ENCODE measurements at regions not wholly inside any gene's neighbourhood (a gene's known extent, or its start where the extent isn't known, plus 50 kb on each side); places are given as distances from the start of the nearest gene placed in this dataset.

DNA sequence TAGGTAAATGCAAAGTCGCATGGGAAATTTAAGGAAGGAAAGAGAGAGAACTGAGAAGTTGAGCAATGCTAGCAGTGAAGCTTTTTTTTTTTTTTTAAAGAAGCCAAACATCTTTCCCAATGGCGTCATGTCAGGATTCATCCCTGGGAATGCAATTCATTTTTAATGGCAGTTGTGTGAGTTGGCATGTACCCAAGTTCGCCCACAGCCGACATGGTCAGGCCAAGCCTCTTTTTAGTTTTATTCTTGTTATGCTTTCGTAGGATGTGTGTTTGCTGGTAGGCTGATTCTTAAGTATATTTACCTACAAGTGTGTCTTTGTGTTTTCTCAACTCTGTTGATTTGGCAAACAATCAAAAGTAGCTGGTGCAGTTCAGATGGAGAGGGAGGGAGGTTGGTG, 127.6 kb upstream of the ITGA6 start:
- TF ChIP-seq, protein P1, sequence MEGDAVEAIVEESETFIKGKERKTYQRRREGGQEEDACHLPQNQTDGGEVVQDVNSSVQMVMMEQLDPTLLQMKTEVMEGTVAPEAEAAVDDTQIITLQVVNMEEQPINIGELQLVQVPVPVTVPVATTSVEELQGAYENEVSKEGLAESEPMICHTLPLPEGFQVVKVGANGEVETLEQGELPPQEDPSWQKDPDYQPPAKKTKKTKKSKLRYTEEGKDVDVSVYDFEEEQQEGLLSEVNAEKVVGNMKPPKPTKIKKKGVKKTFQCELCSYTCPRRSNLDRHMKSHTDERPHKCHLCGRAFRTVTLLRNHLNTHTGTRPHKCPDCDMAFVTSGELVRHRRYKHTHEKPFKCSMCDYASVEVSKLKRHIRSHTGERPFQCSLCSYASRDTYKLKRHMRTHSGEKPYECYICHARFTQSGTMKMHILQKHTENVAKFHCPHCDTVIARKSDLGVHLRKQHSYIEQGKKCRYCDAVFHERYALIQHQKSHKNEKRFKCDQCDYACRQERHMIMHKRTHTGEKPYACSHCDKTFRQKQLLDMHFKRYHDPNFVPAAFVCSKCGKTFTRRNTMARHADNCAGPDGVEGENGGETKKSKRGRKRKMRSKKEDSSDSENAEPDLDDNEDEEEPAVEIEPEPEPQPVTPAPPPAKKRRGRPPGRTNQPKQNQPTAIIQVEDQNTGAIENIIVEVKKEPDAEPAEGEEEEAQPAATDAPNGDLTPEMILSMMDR (IDR thresholded peaks at IDR 0.05; ENCODE audit: borderline replicate concordance, extremely low read depth, low read length, poor library complexity, severe bottlenecking): no peak
- TF ChIP-seq EZH2 (IDR thresholded peaks at IDR 0.05; ENCODE audit: borderline replicate concordance, low read depth, low read length, severe bottlenecking): no peak
